OCI-LY7 (cell line): ENCODE measurements at regions not wholly inside any gene's neighbourhood (a gene's known extent, or its start where the extent isn't known, plus 50 kb on each side); places are given as distances from the start of the nearest gene placed in this dataset.

Experiments used
- BruUV-seq: library from RNA; stranded (reverse); fragments of 400-500 nt; replicated peaks from 2 replicates; lab custom pipeline; 2021; lab: Mats Ljungman, UMichigan
- CTCF ChIA-PET: fragments of 300-600 bp; sonication (Branson Sonifier 250); formaldehyde crosslinking; loops from one replicate; lab custom pipeline; 2022; ENCODE audit warnings: antibody characterized with exemption; ENCODE audit not compliant: unreplicated experiment; lab: Charles Lee
- POLR2A ChIA-PET: fragments of 300-600 bp; sonication (Branson Sonifier 250); formaldehyde crosslinking; loops from one replicate; lab custom pipeline; 2022; ENCODE audit warnings: antibody characterized with exemption; lab: Charles Lee
- DNase-seq: peaks from one replicate; pipeline ENCODE4 v3.0.0-alpha.2; 2015; ENCODE audit warnings: low spot score
- H2AFZ ChIP-seq: fragments of 200-600 bp; sonication (generic), shearing (Covaris generic); 2 replicates; pipeline ENCODE4 v1.6.1; 2014; ENCODE audit warnings: mild to moderate bottlenecking, antibody characterized with exemption, low read length, moderate library complexity
- H3K27ac ChIP-seq: fragments of 200-600 bp; sonication (generic); 2 replicates; pipeline ENCODE4 v1.5.1; 2014; ENCODE audit warnings: mixed run types, low read depth, mild to moderate bottlenecking, moderate library complexity, low read length, inconsistent platforms; ENCODE audit not compliant: poor library complexity, severe bottlenecking
- H3K36me3 ChIP-seq: fragments of 200-600 bp; sonication (generic); 2 replicates; pipeline ENCODE4 v1.6.1; 2014; ENCODE audit warnings: mild to moderate bottlenecking, antibody characterized with exemption, low read length, moderate library complexity, mixed read lengths; ENCODE audit not compliant: insufficient read depth
- H3K4me1 ChIP-seq: fragments of 200-600 bp; sonication (generic); 2 replicates; pipeline ENCODE4 v1.5.1; 2014; ENCODE audit warnings: mild to moderate bottlenecking, low read length; ENCODE audit not compliant: insufficient read depth, poor library complexity, severe bottlenecking
- H3K4me2 ChIP-seq: fragments of 200-600 bp; sonication (generic); 2 replicates; pipeline ENCODE4 v1.6.1; 2014; ENCODE audit warnings: mild to moderate bottlenecking, low read length
- H3K4me3 ChIP-seq: fragments of 200-600 bp; sonication (generic); 2 replicates; pipeline ENCODE4 v1.5.1; 2014; ENCODE audit warnings: mild to moderate bottlenecking, low read depth, low read length; ENCODE audit not compliant: poor library complexity, severe bottlenecking
- H3K79me2 ChIP-seq: fragments of 200-600 bp; sonication (generic); 2 replicates; pipeline ENCODE4 v1.6.1; 2016; ENCODE audit warnings: low read depth, mild to moderate bottlenecking, low read length, moderate library complexity, mixed read lengths; ENCODE audit not compliant: insufficient read depth
- H3K9me2 ChIP-seq: fragments of 200-600 bp; sonication (generic); 2 replicates; pipeline ENCODE4 v1.6.1; 2016; ENCODE audit warnings: mild to moderate bottlenecking, low read length, mixed read lengths; ENCODE audit not compliant: insufficient read depth
- H3K9me3 ChIP-seq: fragments of 200-600 bp; sonication (generic); 2 replicates; pipeline ENCODE4 v1.6.1; 2014; ENCODE audit warnings: mild to moderate bottlenecking, mixed run types, low read length, mixed read lengths
- H4K20me1 ChIP-seq: fragments of 200-600 bp; sonication (generic); 2 replicates; pipeline ENCODE4 v1.6.1; 2014; ENCODE audit warnings: mild to moderate bottlenecking, antibody characterized with exemption, low read length, moderate library complexity, mixed read lengths; ENCODE audit not compliant: insufficient read depth
- CTCF ChIP-seq: fragments of 200-600 bp; sonication (generic); conservative IDR thresholded peaks from 2 replicates; pipeline ENCODE4 v1.5.1; 2014; ENCODE audit warnings: mild to moderate bottlenecking, antibody characterized with exemption, low read length, moderate library complexity, mixed read lengths
- EZH2phosphoT487 ChIP-seq: fragments of 200-600 bp; sonication (generic); IDR thresholded peaks from 2 replicates; pipeline ENCODE4 v1.6.1; 2018; ENCODE audit warnings: low read depth, borderline replicate concordance, mild to moderate bottlenecking, mixed run types, antibody characterized with exemption, low read length, moderate library complexity, mixed read lengths
- intact Hi-C: fragments of 100-400 bp; cut with micrococcal nuclease; formaldehyde crosslinking; loops from one replicate; pipeline ENCODE4 v1.10.0; 2022; ENCODE audit not compliant: unreplicated experiment

- Histone ChIP-seq H3K27ac (no peak overlapping the region), H2AFZ (no peak overlapping the region), H3K4me1 (no peaks in the 10 kb centered on the region), H3K4me3 (no peak overlapping the region), H4K20me1 (no peaks in the 10 kb centered on the region), H3K4me2 (no peak overlapping the region), H3K36me3 (no peaks in the 10 kb centered on the region), H3K9me2 (no peaks in the 10 kb centered on the region), H3K9me3 (no peaks in the 10 kb centered on the region), H3K79me2 (no peaks in the 10 kb centered on the region)
- DNase-seq = no peak
- ChIA-PET CTCF (no interaction called here), POLR2A (no interaction called here)
- BruUV-seq = no TSS peak
- intact Hi-C loops = no loop called here
- TF ChIP-seq CTCF (no peak), EZH2phosphoT487 (no peak)
These were observed 263.6 kb upstream of the ALCAM start for GRCh38 chr3:105103139-105103538.

- Histone ChIP-seq H2AFZ (no peak overlapping the region), H3K4me2 (no peak overlapping the region), H4K20me1 (no peaks in the 10 kb centered on the region), H3K36me3 (no peaks in the 10 kb centered on the region), H3K9me3 (no peaks in the 10 kb centered on the region), H3K4me1 (no peaks in the 10 kb centered on the region), H3K9me2 (no peaks in the 10 kb centered on the region), H3K79me2 (no peaks in the 10 kb centered on the region), H3K27ac (no peak overlapping the region), H3K4me3 (no peak overlapping the region)
- ChIA-PET POLR2A (interaction anchor here (0.7 kb wide), 1 partner anchor 18 kb away, joined by 3 read pairs; no protein-coding TSS in a partner anchor), CTCF (no interaction called here)
- intact Hi-C loops = no loop called here
- TF ChIP-seq EZH2phosphoT487 (no peak), CTCF (no peak)
- BruUV-seq = no TSS peak
- no peak for DNase-seq
These were observed 257.9 kb upstream of the ALCAM start for GRCh38 chr3:105108823-105109222.

GRCh38 chr3:105118905-105119304 lies 247.8 kb upstream of the ALCAM start:
- H3K9me3 ChIP-seq = no peaks in the 10 kb centered on the region
- POLR2A ChIA-PET = no interaction called here
- no peaks in the 10 kb centered on the region for H3K9me2 ChIP-seq
- no TSS peak for BruUV-seq
- no peak overlapping the region for H3K4me3 ChIP-seq
- intact Hi-C loops = no loop called here
- no peak for TF ChIP-seq CTCF
- TF ChIP-seq EZH2phosphoT487 = no peak
- no peaks in the 10 kb centered on the region for H3K36me3 ChIP-seq
- no peak overlapping the region for H3K4me2 ChIP-seq
- no peak for DNase-seq
- H3K79me2 ChIP-seq = no peaks in the 10 kb centered on the region
- no peak overlapping the region for H2AFZ ChIP-seq
- H3K27ac ChIP-seq = no peak overlapping the region
- H3K4me1 ChIP-seq = no peaks in the 10 kb centered on the region
- no peaks in the 10 kb centered on the region for H4K20me1 ChIP-seq
- CTCF ChIA-PET = no interaction called here
